GM12891 (cell line): ENCODE measurements at regions not wholly inside any gene's neighbourhood (a gene's known extent, or its start where the extent isn't known, plus 50 kb on each side); places are given as distances from the start of the nearest gene placed in this dataset.

Experiments
- POLR2A ChIP-seq: IDR thresholded peaks from 2 replicates; pipeline ENCODE4 v1.6.1; 2011; ENCODE audit warnings: low read depth, low read length, control low read depth
- POLR2AphosphoS5 ChIP-seq: IDR thresholded peaks from 2 replicates; pipeline ENCODE4 v1.6.1; 2011; ENCODE audit warnings: low read depth, low read length, control low read depth
- TAF1 ChIP-seq: IDR thresholded peaks from 2 replicates; pipeline ENCODE4 v1.6.1; 2011; ENCODE audit warnings: low read depth, low read length, control low read depth

DNA sequence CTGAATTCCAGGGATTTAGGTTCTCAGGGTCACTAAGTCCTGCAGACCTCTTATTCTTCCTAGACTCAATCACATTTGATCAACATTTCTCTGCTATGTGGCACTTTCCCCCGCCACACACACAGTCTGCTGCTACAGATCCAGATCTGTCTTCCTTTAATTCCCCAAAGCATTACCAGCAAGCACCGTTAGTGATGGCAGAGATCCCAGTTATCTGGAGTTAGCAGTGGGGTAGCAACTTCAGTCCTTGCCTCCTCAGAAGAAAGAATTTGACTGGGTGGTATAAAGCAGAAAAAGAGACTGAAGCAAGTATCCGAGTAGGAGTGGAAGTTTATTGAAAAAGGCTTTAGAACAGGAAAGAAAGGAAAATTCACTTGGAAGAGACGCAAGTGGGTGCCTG, 100.4 kb upstream of the ETV3 start:
- TF ChIP-seq POLR2A (no peak), TAF1 (no peak), POLR2AphosphoS5 (no peak)
